PC-9 (cell line): ENCODE measurements at regions not wholly inside any gene's neighbourhood (a gene's known extent, or its start where the extent isn't known, plus 50 kb on each side); places are given as distances from the start of the nearest gene placed in this dataset.

Experiments
- CTCF ChIP-seq: fragments of 200-600 bp; sonication (generic); conservative IDR thresholded peaks from 2 replicates; pipeline ENCODE4 v1.6.1; 2017; ENCODE audit warnings: mixed run types, antibody characterized with exemption, mild to moderate bottlenecking, moderate library complexity
- EZH2 ChIP-seq: fragments of 200-600 bp; sonication (generic); IDR thresholded peaks from 2 replicates; pipeline ENCODE4 v1.8.0; 2017; ENCODE audit warnings: antibody characterized with exemption, low read depth

- TF ChIP-seq CTCF (no peak), EZH2 (no peak)
Measured at GRCh38 chr22:48226026-48227013, 1463.9 kb downstream of the TBC1D22A start.
